ENCODE measurements at regions not wholly inside any gene's neighbourhood (a gene's known extent, or its start where the extent isn't known, plus 50 kb on each side); places are given as distances from the start of the nearest gene placed in this dataset.

- in situ Hi-C loops (cut with MboI; ENCODE audit: low pct_unique_long_range_greater_than_20kb, low sequenced_read_pairs), result no loop called here
These were observed 123.0 kb upstream of the SEC61G start for GRCh38 chr7:54881816-54882520.

GRCh38 chr7:54882694-54883093 lies 123.7 kb upstream of the SEC61G start:
- in situ Hi-C loops (cut with MboI; ENCODE audit: low pct_unique_long_range_greater_than_20kb, low sequenced_read_pairs), result no loop called here
- no peak for DNase-seq

More at GRCh38 chr7:54881816-54882520, 123.0 kb upstream of the SEC61G start:
- no peak for DNase-seq

GRCh38 chr7:54883576-54883975 lies 124.6 kb upstream of the SEC61G start:
- in situ Hi-C loops (cut with MboI; ENCODE audit: low pct_unique_long_range_greater_than_20kb, low sequenced_read_pairs), result no loop called here
- DNase-seq, result no peak

- in situ Hi-C loops (cut with MboI; ENCODE audit: low pct_unique_long_range_greater_than_20kb, low sequenced_read_pairs), result no loop called here
- DNase-seq, result no peak
These were observed 126.3 kb upstream of the SEC61G start for GRCh38 chr7:54885285-54885684.

- DNase-seq, result no peak
- in situ Hi-C loops (cut with MboI; ENCODE audit: low pct_unique_long_range_greater_than_20kb, low sequenced_read_pairs), result no loop called here
These were observed 129.2 kb upstream of the SEC61G start for GRCh38 chr7:54888067-54888733.

GRCh38 chr7:54888734-54889082 lies 129.7 kb upstream of the SEC61G start:
- in situ Hi-C loops (cut with MboI; ENCODE audit: low pct_unique_long_range_greater_than_20kb, low sequenced_read_pairs), result no loop called here
- DNase-seq, result no peak

GRCh38 chr7:54897891-54898290 lies 120.9 kb upstream of the EGFR start:
- in situ Hi-C loops (cut with MboI; ENCODE audit: low pct_unique_long_range_greater_than_20kb, low sequenced_read_pairs), result no loop called here
- no peak for DNase-seq

- in situ Hi-C loops (cut with MboI; ENCODE audit: low pct_unique_long_range_greater_than_20kb, low sequenced_read_pairs), result no loop called here
- DNase-seq, result no peak
These were observed 120.0 kb upstream of the EGFR start for GRCh38 chr7:54898659-54899340.

GRCh38 chr7:54901840-54902239 lies 117.0 kb upstream of the EGFR start:
- DNase-seq, result no peak
- in situ Hi-C loops (cut with MboI; ENCODE audit: low pct_unique_long_range_greater_than_20kb, low sequenced_read_pairs), result no loop called here

- no peak for DNase-seq
- in situ Hi-C loops (cut with MboI; ENCODE audit: low pct_unique_long_range_greater_than_20kb, low sequenced_read_pairs), result no loop called here
These were observed 114.7 kb upstream of the EGFR start for GRCh38 chr7:54904130-54904529.

- in situ Hi-C loops (cut with MboI; ENCODE audit: low pct_unique_long_range_greater_than_20kb, low sequenced_read_pairs), result no loop called here
These were observed 113.8 kb upstream of the EGFR start for GRCh38 chr7:54904986-54905385.

GRCh38 chr7:54906963-54907362 lies 111.9 kb upstream of the EGFR start:
- in situ Hi-C loops (cut with MboI; ENCODE audit: low pct_unique_long_range_greater_than_20kb, low sequenced_read_pairs), result no loop called here
- no peak for DNase-seq

More at GRCh38 chr7:54904986-54905385, 113.8 kb upstream of the EGFR start:
- DNase-seq, result no peak

GRCh38 chr7:54907981-54908380 lies 110.8 kb upstream of the EGFR start:
- in situ Hi-C loops (cut with MboI; ENCODE audit: low pct_unique_long_range_greater_than_20kb, low sequenced_read_pairs), result no loop called here
- DNase-seq, result no peak

- DNase-seq, result no peak
These were observed 109.9 kb upstream of the EGFR start for GRCh38 chr7:54908760-54909438.

GRCh38 chr7:54915870-54916598 lies 102.8 kb upstream of the EGFR start:
- DNase-seq, result no peak
- in situ Hi-C loops (cut with MboI; ENCODE audit: low pct_unique_long_range_greater_than_20kb, low sequenced_read_pairs), result no loop called here

More at GRCh38 chr7:54908760-54909438, 109.9 kb upstream of the EGFR start:
- in situ Hi-C loops (cut with MboI; ENCODE audit: low pct_unique_long_range_greater_than_20kb, low sequenced_read_pairs), result no loop called here

GRCh38 chr7:54917613-54918391 lies 101.0 kb upstream of the EGFR start:
- in situ Hi-C loops (cut with MboI; ENCODE audit: low pct_unique_long_range_greater_than_20kb, low sequenced_read_pairs), result no loop called here
- DNase-seq, result no peak

- in situ Hi-C loops (cut with MboI; ENCODE audit: low pct_unique_long_range_greater_than_20kb, low sequenced_read_pairs), result no loop called here
- DNase-seq, result no peak
These were observed 97.7 kb upstream of the EGFR start for GRCh38 chr7:54921116-54921515.

GRCh38 chr7:54931532-54931931 lies 87.3 kb upstream of the EGFR start:
- no peak for DNase-seq
- in situ Hi-C loops (cut with MboI; ENCODE audit: low pct_unique_long_range_greater_than_20kb, low sequenced_read_pairs), result no loop called here
